GM11168 (cell line): ENCODE measurements at regions not wholly inside any gene's neighbourhood (a gene's known extent, or its start where the extent isn't known, plus 50 kb on each side); places are given as distances from the start of the nearest gene placed in this dataset.

Experiments
- in situ Hi-C: fragments of 300-500 bp; cut with MboI; formaldehyde crosslinking; loops from one replicate; pipeline ENCODE4 v1.12.0; 2022; ENCODE audit warnings: low sequenced_read_pairs; ENCODE audit not compliant: unreplicated experiment

DNA sequence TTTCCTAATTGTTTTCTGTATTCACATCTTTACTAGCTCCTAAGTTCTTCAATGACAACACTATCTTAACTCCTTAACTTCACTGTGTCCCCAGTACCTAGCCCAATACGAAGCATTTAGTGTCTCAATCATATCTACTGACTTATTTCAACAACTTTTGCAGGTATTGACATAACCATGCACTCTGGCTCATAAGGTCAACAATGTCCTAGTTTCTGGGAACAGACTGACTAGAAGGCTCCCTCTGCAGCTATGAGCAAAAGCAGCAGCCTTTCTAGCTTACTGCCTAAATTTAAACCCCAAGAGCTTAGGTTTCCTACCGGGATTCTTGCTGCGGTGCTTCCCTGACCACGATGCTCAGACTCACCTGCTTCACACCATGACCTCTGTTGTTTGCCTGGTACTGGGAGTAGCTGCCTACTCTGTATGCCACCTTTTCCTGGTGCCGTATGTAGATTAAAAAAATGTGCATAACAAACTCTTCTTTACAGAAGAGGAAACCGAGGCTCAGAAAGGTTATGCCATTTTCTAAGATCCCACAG is 767.7 kb downstream of the TUSC7 start:
- in situ Hi-C loops = no loop called here

DNA sequence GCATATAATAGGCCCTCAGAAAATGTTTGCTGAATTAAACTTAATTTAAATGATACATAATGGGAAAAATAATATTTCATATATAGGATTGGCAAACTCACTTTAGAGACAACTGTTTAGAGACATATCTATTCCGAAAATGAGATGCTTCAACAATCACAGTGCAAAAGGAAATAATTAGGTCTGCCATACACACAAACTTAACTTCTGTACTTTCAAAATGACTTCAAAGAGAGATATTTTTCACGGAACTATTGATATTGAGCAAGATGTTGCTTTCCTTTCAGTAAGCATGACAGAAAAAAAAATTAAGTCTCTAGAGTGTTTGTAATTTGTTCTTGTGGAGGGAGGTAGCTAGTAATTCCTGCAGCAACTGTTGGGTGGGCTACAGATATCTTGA is 769.5 kb downstream of the TUSC7 start:
- in situ Hi-C loops = no loop called here

DNA sequence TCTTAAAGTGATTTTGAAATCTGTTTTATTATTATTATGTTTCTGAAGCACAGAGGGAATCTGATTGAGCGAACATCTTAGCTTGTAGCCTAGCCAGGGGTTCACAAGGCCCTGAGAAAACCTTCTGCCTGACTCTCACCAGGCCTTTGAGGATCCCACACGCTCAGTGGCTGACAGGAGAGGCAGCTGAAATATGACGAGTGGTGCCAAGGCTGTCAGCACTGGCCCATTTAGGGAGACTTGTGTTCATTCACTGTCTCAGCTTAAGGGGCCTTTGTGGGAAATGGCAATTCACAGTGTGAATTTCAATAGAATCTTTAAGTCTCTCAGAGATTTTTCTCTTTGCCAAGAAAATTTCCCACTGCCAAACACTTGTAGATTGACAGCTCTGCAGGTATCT is 770.9 kb downstream of the TUSC7 start:
- in situ Hi-C loops = no loop called here

DNA sequence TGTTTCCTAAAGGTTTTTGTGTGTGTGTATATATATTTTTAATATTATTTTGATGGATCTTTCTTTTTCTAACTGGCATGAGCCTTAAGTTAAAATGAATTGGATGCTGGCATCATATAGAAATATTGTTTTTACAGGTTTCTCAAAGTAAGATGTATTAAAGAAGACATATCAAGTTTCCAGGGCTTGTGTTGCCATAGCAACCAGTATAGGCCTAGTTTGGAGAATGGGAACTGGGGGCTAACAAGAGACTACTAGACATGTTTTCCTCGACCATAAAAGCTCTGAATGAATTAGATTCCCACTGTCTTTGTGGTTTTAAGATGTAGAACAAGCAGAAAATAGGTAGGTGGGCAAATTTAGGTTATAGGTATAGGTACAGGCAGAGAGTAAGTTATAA is 771.4 kb downstream of the TUSC7 start:
- in situ Hi-C loops = no loop called here

DNA sequence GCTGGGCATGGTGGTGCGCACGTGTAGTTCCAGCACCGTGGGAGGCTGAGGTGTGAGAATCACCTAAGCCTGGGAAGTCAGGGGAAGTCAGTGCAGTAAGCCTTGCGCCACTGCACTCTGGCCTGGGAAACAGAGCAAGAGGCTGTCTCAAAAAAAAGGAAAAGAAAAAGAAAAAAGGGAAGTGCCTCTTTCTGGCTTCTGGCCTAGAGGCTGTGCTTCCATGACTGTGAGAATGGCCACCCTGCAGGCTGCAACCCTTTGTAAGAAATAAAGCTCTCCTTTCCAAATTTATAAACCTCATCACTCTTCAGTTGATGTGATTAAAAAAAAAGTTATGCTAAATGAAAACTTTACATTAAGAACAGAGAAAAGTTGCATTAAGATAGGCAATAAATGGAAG is 774.3 kb downstream of the TUSC7 start:
- in situ Hi-C loops = no loop called here

DNA sequence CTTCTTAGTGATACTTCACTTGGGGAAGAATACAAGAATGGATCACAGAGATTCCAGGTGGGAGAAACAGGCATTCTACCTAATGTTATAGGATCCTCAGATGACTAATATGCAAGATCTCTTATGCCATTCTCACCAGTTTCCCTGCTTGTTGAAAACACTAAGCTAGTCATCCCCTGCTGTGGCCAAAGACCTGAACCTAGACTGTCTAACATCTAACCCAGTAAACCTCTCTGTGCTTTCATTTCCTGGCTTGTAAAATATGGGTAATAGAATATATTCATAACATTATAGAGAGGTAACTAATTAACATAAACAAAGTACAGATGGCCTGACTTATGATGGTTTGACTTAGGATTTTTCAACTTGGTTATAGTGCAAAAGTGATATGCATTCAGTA is 776.3 kb downstream of the TUSC7 start:
- in situ Hi-C loops = no loop called here

DNA sequence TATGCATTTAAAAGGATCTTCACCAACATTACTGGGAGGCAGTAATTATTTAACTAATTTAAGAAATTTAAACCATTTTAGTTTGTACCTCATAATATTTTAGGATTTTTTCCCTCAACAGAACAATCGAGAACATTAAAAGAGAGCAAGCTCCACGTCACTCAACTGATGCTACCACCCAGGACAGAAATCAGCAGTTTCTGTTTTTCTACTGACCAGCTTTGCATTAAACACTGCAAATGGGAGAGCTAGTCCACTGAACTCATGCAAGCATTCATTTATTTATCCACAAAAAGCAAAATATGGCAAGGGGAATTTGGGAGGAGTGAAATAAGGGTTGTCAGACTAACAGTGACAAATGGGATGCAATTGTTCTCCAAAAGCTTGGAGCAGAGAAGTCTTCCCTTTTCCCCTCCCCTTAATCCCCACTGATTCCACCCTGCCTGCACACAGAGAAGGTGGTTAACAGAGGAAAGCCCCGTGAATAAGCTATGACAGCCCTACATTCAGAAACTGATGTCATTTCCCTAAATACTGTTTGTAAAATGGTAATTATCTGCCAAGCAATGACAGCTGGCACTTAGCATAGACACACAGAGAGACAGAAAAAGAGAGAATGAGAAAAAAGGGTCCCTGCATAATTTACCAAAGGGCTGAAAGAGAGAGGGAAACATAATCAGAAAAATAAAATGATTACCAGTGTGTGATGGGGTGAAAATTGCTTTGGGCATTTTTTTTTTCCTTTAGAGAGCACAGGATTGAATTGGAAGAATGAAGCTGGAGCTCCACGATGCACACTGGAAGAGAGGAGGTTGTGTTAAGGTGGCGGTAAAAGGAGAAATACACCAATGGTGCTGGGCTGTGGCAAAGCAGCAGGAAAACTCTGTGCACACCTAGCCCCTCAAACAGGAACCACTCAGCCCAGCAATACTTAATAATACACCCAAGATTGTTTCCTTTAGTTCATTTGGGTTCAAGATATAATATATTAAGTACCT is 777.4 kb downstream of the TUSC7 start:
- in situ Hi-C loops = no loop called here

DNA sequence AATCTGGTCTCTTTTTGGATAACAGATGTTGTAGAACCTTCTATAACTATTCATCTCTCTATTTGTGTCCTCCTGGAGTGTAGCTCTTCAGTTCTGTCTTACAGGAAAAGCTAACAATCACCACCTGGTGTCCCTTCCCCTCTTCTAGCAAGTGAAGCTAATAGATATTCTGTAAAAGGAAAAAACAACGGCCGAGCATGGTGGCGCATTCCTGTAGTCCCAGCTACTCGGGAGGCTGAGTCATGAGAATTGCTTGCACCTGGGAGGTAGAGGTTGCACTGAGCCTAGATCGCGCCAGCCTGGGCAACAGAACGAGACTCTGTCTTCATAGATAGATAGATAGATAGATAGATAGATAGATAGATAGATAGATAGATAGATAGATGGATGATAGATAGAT is 779.4 kb downstream of the TUSC7 start:
- in situ Hi-C loops = no loop called here

DNA sequence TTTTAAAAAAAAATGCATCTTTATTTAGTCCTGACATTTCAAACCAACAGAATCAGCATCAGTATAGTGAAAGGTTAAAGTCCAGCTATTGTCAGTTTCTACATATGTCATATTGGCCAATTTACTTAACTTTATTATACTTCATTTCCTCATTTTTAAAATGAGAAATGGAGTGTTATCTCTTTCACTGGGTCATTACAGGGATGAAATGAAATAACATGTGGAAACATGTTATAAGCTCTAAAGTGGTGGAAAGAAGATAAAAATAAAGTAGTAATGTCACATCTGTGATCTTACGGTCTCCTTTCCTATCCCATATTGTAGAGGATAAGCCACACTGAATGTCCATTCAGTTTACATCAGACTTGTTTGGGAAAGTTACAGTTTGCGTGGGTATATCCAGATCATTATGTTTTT is 780.1 kb downstream of the TUSC7 start:
- in situ Hi-C loops = no loop called here

DNA sequence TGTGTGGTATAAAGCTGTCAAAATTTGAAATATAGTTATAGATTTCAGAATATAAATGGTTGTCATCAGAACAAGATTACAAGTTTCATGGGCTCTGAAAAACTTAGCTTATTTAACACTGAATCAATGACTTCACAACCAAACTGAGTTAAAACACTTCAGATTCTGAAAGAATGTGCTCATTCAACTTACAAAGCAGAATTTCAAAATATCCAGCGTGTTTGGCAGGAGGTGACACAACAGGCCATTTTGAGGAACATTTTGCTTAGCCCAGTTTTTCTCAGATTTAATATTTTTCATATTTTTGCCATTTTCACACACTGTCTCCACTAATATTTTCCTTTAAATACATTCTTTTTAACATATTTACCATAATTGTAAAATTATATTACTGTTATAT is 781.1 kb downstream of the TUSC7 start:
- in situ Hi-C loops = no loop called here

DNA sequence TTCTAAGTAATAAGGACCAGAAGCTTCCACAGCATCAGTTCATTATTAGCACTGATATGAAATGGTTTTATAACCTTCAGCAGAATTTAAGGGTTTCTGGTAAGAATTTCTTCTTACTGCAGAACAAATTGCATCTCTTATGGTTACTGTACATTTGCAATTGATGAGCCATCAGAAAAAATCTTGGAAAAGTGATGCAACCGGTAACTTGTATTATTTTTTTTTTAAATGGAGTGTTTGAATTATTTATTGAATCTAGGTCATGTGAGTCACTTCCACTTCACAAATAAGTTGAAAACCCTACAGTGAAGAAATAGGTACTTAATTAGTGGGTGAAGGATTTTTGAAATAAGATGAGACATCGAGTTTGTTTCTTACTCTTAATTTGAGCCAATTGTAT is 786.0 kb downstream of the TUSC7 start:
- in situ Hi-C loops = no loop called here

DNA sequence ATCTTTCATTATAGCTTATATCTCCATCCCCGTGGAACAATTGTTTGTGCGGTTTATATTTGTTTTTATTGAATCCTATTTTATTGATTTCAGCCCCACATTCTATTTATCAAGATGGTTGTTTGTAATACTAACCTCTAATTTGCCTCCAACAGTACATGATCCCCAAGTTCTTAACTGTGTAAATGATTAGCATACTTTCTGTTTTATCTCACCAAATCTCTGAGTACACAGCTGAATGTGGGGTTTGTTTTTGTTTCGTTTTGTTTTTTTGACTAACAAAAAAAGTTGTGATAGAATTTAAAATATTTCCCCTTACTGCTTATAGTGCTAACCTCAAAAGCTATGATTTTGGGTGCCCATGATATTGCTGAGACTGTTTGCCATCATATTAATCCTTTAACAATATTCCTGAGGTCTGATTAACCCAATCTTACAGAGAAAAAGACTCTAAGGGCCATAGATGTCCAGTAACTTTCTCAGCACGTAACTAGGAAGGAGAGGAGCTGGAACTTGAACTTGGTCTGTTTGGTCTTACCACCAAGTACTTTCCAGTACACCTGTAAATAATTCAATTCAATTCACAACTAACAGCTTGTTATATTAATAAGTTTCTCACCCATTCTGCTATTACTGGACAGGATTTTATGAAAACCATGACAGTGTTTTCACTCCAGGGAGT is 789.8 kb downstream of the TUSC7 start:
- in situ Hi-C loops = no loop called here

DNA sequence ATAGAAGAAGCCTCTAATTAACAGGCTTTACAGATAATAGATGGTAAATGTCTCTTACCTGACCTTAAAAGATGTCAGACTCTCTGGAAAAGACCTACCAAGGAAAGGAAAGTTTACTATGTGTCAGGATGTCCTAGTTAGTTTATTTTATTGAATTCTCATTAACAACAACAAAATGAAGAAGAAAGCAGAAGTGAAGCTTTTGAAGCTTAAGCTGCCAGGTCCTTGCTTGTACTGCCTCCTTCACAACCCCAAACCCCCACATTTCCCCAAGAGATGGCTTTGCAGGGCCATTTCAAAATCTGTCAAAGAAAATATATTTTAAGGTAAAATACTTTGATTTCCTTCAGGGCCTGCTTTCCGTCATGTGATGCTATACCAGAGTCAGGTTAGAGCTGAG is 798.4 kb downstream of the TUSC7 start:
- in situ Hi-C loops = no loop called here

DNA sequence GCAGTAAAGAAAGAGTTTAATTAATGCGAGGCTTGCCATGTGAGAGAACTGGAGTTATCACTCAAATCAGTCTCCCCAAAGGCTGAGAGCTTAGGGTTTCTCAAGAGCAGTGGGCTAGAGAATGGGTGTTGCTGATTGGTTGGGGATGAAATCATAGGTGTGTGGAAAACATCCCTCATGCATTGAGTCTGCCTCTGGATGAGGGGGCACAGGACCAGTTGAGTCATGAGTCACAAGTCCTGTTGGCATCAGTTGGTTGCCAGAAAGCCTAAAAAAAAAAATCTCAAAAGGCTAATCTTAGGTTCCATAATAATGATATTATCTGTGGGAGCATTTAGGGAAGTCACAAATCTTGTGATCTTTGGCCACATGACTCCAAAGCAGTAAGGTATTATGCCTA is 800.3 kb downstream of the TUSC7 start:
- in situ Hi-C loops = no loop called here

DNA sequence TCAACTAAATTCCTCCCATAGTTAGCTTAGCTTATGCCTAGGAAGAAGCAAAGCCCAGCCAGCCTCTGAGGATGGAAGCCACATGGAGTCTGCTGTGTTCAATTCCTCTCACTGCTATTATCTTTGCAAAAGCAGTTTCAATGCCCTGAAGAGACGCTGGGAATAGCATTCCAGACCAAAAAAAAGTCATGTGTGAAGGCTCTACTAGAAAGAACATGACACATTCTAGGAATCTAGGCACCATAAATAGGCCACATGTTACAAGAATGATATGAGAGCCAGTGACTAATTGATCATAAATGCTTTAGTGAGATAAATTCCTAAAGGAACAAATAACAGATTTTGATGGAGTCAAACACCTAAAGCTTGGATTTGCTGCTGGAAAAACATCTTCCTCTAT is 800.8 kb downstream of the TUSC7 start:
- in situ Hi-C loops = no loop called here

DNA sequence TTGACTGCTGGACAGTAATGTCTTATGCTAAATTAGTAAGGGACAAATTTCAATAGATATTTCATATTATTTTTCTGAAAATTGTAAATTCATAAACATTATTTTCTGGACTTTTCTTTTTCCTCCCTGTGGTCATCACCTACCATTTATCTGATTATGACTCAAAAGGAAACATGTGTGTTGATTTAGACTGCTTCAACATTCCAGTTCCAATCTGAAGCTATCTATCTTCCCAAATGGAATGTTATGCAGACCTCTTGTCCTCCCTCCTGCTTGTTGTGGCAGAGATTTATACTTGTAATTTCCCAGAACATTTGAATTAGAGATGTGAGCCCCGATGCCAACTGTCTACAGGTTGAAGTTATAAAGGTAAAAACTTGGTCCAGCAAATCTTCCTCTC is 803.4 kb downstream of the TUSC7 start:
- in situ Hi-C loops = no loop called here

DNA sequence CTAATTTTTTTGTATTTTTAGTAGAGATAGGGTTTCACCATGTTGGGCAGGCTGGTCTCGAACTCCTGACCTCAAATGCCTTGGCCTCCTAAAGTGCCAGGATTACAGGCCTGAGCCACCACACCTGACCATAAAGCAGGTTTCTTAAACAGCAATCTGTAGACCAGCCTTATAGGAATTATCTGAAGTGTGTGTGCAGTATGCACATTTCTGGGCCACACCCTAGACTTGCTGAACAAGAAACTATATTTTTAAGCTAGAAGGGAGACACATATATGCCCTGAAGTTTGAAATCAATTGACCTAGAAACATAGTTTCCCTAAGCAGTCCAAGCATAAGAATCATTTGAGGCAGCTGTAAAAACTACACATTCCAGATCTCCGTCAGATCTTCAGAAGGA is 805.7 kb downstream of the TUSC7 start:
- in situ Hi-C loops = no loop called here

DNA sequence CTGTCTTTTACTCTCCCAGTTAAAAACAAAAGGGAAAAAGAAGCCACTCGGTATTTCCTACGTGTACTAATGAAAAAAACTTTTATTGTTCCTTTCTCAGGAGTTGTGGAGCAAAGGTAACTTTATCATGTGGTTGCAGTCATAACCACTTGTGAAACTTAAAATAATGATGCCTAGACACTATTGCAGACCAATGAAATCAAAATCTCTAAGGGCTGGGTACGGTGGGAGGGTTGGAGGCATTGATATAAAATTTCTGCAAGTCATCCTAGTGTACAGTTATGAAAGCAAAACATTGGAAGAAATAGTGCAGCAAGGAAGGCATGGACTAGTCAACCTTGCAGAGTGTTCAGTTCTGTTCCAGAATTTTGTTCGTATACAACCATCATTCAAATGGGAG is 808.8 kb downstream of the TUSC7 start:
- in situ Hi-C loops = no loop called here

DNA sequence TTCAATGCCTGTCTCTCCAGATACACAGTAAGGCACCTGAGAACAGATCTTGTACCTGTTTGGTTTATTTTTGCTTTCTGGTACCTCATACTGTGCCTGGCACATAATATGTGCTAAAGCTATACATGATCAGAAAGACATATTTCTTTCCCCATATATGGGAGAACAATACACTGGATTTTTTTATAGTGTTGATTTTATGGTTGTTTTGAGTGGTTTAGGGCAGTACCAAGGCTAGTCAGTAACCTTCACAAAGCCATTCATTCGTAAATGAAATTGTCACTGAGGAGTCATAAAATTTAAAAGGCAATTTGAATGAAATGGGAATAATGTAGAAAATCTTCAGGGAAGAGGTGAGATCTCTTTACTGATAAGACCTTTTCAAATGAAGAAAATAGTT is 810.2 kb downstream of the TUSC7 start:
- in situ Hi-C loops = no loop called here

DNA sequence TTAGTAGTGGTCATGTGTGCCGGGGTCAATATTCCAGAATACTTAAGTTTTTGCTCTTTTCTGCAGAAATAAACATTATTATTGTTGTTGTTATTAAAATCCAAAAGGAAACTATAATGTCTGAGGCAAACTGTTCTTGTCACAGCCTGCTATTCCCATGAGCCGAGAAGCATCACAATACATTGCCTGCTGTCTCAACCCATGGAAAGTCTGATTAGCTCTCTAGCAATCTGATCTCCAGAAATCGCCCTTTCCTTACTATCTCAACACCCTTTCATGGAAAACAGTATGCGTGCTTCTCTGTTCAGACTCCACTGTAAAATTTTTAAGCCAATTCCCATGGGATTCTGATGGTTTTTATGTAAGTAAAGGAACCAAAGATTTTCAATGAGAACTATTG is 811.0 kb downstream of the TUSC7 start:
- in situ Hi-C loops = no loop called here

DNA sequence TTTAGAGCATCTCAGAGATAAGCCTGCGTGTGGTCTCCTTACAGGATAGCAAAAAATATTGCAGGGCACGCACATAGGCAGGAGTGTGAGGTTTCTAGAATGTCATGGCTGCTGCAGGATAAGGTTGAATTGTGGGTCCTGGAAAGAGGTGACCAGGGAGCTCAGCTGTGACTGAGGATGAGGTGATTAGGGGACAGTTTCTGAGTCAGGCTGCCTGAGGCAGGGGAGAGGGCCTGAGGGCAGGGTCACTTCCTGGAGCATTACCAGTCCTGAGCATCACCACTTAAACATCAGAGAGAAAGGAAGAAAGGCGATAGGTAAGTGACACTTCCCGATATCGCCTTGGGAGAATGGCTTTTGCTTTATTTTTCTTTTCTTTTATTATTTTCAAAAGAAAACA is 813.8 kb downstream of the TUSC7 start:
- in situ Hi-C loops = no loop called here
